H54 (cell line): ENCODE measurements at regions not wholly inside any gene's neighbourhood (a gene's known extent, or its start where the extent isn't known, plus 50 kb on each side); places are given as distances from the start of the nearest gene placed in this dataset.

Experiments
- DNase-seq: peaks from one replicate; pipeline ENCODE4 v3.0.0; 2011; ENCODE audit warnings: low spot score, mixed read lengths; ENCODE audit not compliant: insufficient read length
- FAIRE-seq: peaks from 3 replicates; lab custom pipeline; 2011; peaks lifted over from hg19 to GRCh38; lab: Jason Lieb, UNC
- POLR2A ChIP-seq: IDR thresholded peaks from 2 replicates; pipeline ENCODE4 v1.6.1; 2011; ENCODE audit warnings: low read depth, mild to moderate bottlenecking, low read length

GRCh38 chr11:116563712-116564047 lies 209.1 kb downstream of the BUD13 start:
- FAIRE-seq, result no peak
- no peak for DNase-seq
- TF ChIP-seq POLR2A, result no peak

- TF ChIP-seq POLR2A, result no peak
- FAIRE-seq (no peak), DNase-seq (no peak)
These were observed 209.6 kb downstream of the BUD13 start for GRCh38 chr11:116563028-116563711.

GRCh38 chr11:116560589-116560988 lies 212.2 kb downstream of the BUD13 start:
- FAIRE-seq (no peak), DNase-seq (no peak)
- TF ChIP-seq POLR2A, result no peak

GRCh38 chr11:116558504-116559211 lies 214.1 kb downstream of the BUD13 start:
- FAIRE-seq (no peak), DNase-seq (peak; percentile 12)
- TF ChIP-seq POLR2A, result no peak

GRCh38 chr11:116557282-116557681 lies 215.5 kb downstream of the BUD13 start:
- DNase-seq, result no peak
- TF ChIP-seq POLR2A, result no peak
- no peak for FAIRE-seq

- FAIRE-seq, result no peak
- TF ChIP-seq POLR2A, result no peak
- DNase-seq, result no peak
These were observed 216.3 kb downstream of the BUD13 start for GRCh38 chr11:116556483-116556882.

- FAIRE-seq (no peak), DNase-seq (no peak)
- TF ChIP-seq POLR2A, result no peak
These were observed 219.3 kb downstream of the BUD13 start for GRCh38 chr11:116553482-116553881.

- no peak for FAIRE-seq
- DNase-seq, result no peak
- no peak for TF ChIP-seq POLR2A
These were observed 221.2 kb downstream of the BUD13 start for GRCh38 chr11:116551576-116551975.

- DNase-seq (no peak), FAIRE-seq (no peak)
- no peak for TF ChIP-seq POLR2A
These were observed 224.5 kb downstream of the BUD13 start for GRCh38 chr11:116548256-116548655.

- no peak for TF ChIP-seq POLR2A
- no peak for FAIRE-seq
- no peak for DNase-seq
These were observed 225.2 kb downstream of the BUD13 start for GRCh38 chr11:116547571-116547970.

- DNase-seq, result no peak
- FAIRE-seq, result no peak
- TF ChIP-seq POLR2A, result no peak
These were observed 226.9 kb downstream of the BUD13 start for GRCh38 chr11:116545912-116546311.

- no peak for TF ChIP-seq POLR2A
- FAIRE-seq, result no peak
These were observed 228.1 kb downstream of the BUD13 start for GRCh38 chr11:116544721-116545120.

GRCh38 chr11:116543911-116544475 lies 228.8 kb downstream of the BUD13 start:
- FAIRE-seq, result no peak
- no peak for TF ChIP-seq POLR2A

More at GRCh38 chr11:116544721-116545120, 228.1 kb downstream of the BUD13 start:
- DNase-seq, result no peak

GRCh38 chr11:116543099-116543498 lies 229.7 kb downstream of the BUD13 start:
- no peak for DNase-seq
- no peak for TF ChIP-seq POLR2A
- no peak for FAIRE-seq

More at GRCh38 chr11:116543911-116544475, 228.8 kb downstream of the BUD13 start:
- no peak for DNase-seq
